Peyer's patch (tissue), 4 donors: ENCODE measurements at regions not wholly inside any gene's neighbourhood (a gene's known extent, or its start where the extent isn't known, plus 50 kb on each side); places are given as distances from the start of the nearest gene placed in this dataset.
"Not testable (repeated sequence)": the region's sequence is repeated elsewhere in the genome, so short reads cannot be mapped to it uniquely, and the experiment has no call there.

ENCODE experiments used
- DNase-seq, 3 donors: peaks; one replicate each; pipeline ENCODE4 v3.0.0-alpha.2; 2017 to 2019
- H3K27ac ChIP-seq, 4 donors: fragments of 200-600 bp; sonication (generic); one replicate each; pipeline ENCODE4 v1.5.1; 2016 to 2019
- H3K27me3 ChIP-seq, 2 donors: fragments of 200-600 bp; sonication (generic); one replicate each; pipeline ENCODE4 v1.5.1; 2019
- H3K36me3 ChIP-seq, 3 donors: fragments of 200-600 bp; sonication (generic); one replicate each; pipeline ENCODE4 v1.5.1; 2016 to 2019
- H3K4me1 ChIP-seq, 4 donors: fragments of 200-600 bp; sonication (generic); one replicate each; pipeline ENCODE4 v1.5.1; 2016 to 2019
- H3K4me3 ChIP-seq, 4 donors: fragments of 200-600 bp; sonication (generic); 1 replicate in 3 of 4; 2 replicates in 1 of 4; pipeline ENCODE4 v1.5.1; 2016 to 2019; ENCODE audit warnings: mild to moderate bottlenecking in 1 of 4
- H3K9me3 ChIP-seq, 4 donors: fragments of 200-600 bp; sonication (generic); one replicate each; pipeline ENCODE4 v1.5.1; 2016 to 2019; ENCODE audit warnings: mild to moderate bottlenecking in 1 of 4
- CTCF ChIP-seq, 6 experiments: fragments of 450-650 bp in 4 of 6; fragments of 200-600 bp in 2 of 6; sonication (generic) in 1 of 6; IDR thresholded peaks; one replicate each; pipeline ENCODE4 v1.5.1; 2017 to 2019; ENCODE audit warnings: antibody characterized with exemption in 6 of 6, mild to moderate bottlenecking in 3 of 6, moderate library complexity in 1 of 6
- POLR2A ChIP-seq, 2 donors: fragments of 450-650 bp; IDR thresholded peaks; one replicate each; pipeline ENCODE4 v1.5.1; 2017; ENCODE audit warnings: antibody characterized with exemption in 2 of 2, mild to moderate bottlenecking in 2 of 2, moderate library complexity in 2 of 2

GRCh38 chr19:31049431-31049830, 299.8 kb downstream of the TSHZ3 start:
- DNase-seq = no peak
- no peak for TF ChIP-seq POLR2A (IDR thresholded peaks at IDR 0.05)
- no peak for TF ChIP-seq CTCF (IDR thresholded peaks at IDR 0.05)
- Histone ChIP-seq H3K4me1 (no peaks in the 10 kb centered on the region), H3K36me3 (no peaks in the 10 kb centered on the region), H3K9me3 (no peaks in the 10 kb centered on the region), H3K4me3 (no peak overlapping the region), H3K27ac (no peak overlapping the region), H3K27me3 (no peaks in the 10 kb centered on the region)

GRCh38 chr19:31046024-31046423, 303.2 kb downstream of the TSHZ3 start:
- Histone ChIP-seq H3K27me3 (no peaks in the 10 kb centered on the region), H3K4me1 (no peaks in the 10 kb centered on the region), H3K9me3 (no peaks in the 10 kb centered on the region), H3K36me3 (no peaks in the 10 kb centered on the region), H3K27ac (no peak overlapping the region), H3K4me3 (no peak overlapping the region)
- no peak for DNase-seq
- TF ChIP-seq POLR2A (IDR thresholded peaks at IDR 0.05) (no peak), CTCF (IDR thresholded peaks at IDR 0.05) (no peak)

GRCh38 chr19:31041461-31041860, 307.8 kb downstream of the TSHZ3 start:
- TF ChIP-seq CTCF (IDR thresholded peaks at IDR 0.05) = no peak
- no peak for TF ChIP-seq POLR2A (IDR thresholded peaks at IDR 0.05)
- DNase-seq = no peak
- Histone ChIP-seq H3K27me3 (no peaks in the 10 kb centered on the region), H3K27ac (no peak overlapping the region), H3K9me3 (no peaks in the 10 kb centered on the region), H3K36me3 (no peaks in the 10 kb centered on the region), H3K4me3 (no peak overlapping the region), H3K4me1 (no peaks in the 10 kb centered on the region)

GRCh38 chr19:31039151-31039550, 310.1 kb downstream of the TSHZ3 start:
- Histone ChIP-seq H3K27ac (no peak overlapping the region), H3K27me3 (no peaks in the 10 kb centered on the region)

GRCh38 chr19:31037286-31037980, 311.8 kb downstream of the TSHZ3 start:
- Histone ChIP-seq H3K27me3 (no peaks in the 10 kb centered on the region), H3K4me3 (no peak overlapping the region), H3K4me1 (no peaks in the 10 kb centered on the region), H3K36me3 (no peaks in the 10 kb centered on the region), H3K27ac (no peak overlapping the region), H3K9me3 (no peaks in the 10 kb centered on the region)
- DNase-seq = no peak
- TF ChIP-seq POLR2A (IDR thresholded peaks at IDR 0.05) = no peak
- no peak for TF ChIP-seq CTCF (IDR thresholded peaks at IDR 0.05)

More at GRCh38 chr19:31039151-31039550, 310.1 kb downstream of the TSHZ3 start:
- Histone ChIP-seq H3K4me1 (no peaks in the 10 kb centered on the region), H3K9me3 (no peaks in the 10 kb centered on the region), H3K36me3 (no peaks in the 10 kb centered on the region), H3K4me3 (no peak overlapping the region)
- no peak for DNase-seq
- TF ChIP-seq CTCF (IDR thresholded peaks at IDR 0.05) (no peak), POLR2A (IDR thresholded peaks at IDR 0.05) (no peak)

- H3K4me3 ChIP-seq, H3K4me1 ChIP-seq, DNase-seq, H3K27me3 ChIP-seq, H3K9me3 ChIP-seq, H3K36me3 ChIP-seq, H3K27ac ChIP-seq: not testable (repeated sequence)
Measured at GRCh38 chr19:31031455-31031854, 317.8 kb downstream of the TSHZ3 start.
